ENCODE measurements at regions not wholly inside any gene's neighbourhood (a gene's known extent, or its start where the extent isn't known, plus 50 kb on each side); places are given as distances from the start of the nearest gene placed in this dataset.
"Not testable (repeated sequence)": the region's sequence is repeated elsewhere in the genome, so short reads cannot be mapped to it uniquely, and the experiment has no call there.

- TF ChIP-seq CTCF (IDR thresholded peaks at IDR 0.05) = no peak
- intact Hi-C loops (cut with DNase I) = no loop called here
Measured at GRCh38 chr12:69171881-69172280, 67.5 kb upstream of the CPSF6 start.

GRCh38 chr12:69172491-69172890 is 66.9 kb upstream of the CPSF6 start:
- no peak for TF ChIP-seq CTCF (IDR thresholded peaks at IDR 0.05)
- H3K4me1 ChIP-seq = no peaks in the 10 kb centered on the region
- H3K9ac ChIP-seq (ENCODE audit: low read depth in 2 of 2, low read length in 2 of 2) = no peak overlapping the region
- no peaks in the 10 kb centered on the region for H3K27me3 ChIP-seq
- H3K27ac ChIP-seq = no peak overlapping the region
- no peak overlapping the region for H3K4me3 ChIP-seq
- no peak for DNase-seq
- intact Hi-C loops (cut with DNase I) = no loop called here
- H3K9me3 ChIP-seq = no peaks in the 10 kb centered on the region
- H3K36me3 ChIP-seq = no peaks in the 10 kb centered on the region

More at GRCh38 chr12:69171881-69172280, 67.5 kb upstream of the CPSF6 start:
- no peaks in the 10 kb centered on the region for H3K9me3 ChIP-seq
- no peak overlapping the region for H3K27ac ChIP-seq
- no peak overlapping the region for H3K9ac ChIP-seq (ENCODE audit: low read depth in 2 of 2, low read length in 2 of 2)
- H3K4me3 ChIP-seq = no peak overlapping the region
- H3K4me1 ChIP-seq = no peaks in the 10 kb centered on the region
- no peaks in the 10 kb centered on the region for H3K36me3 ChIP-seq
- no peak for DNase-seq
- no peaks in the 10 kb centered on the region for H3K27me3 ChIP-seq

- no peak for TF ChIP-seq CTCF (IDR thresholded peaks at IDR 0.05)
- DNase-seq = no peak
- H3K36me3 ChIP-seq = no peaks in the 10 kb centered on the region
- no peak overlapping the region for H3K27ac ChIP-seq
- no peaks in the 10 kb centered on the region for H3K9me3 ChIP-seq
- intact Hi-C loops (cut with DNase I) = no loop called here
- H3K9ac ChIP-seq (ENCODE audit: low read depth in 2 of 2, low read length in 2 of 2) = no peak overlapping the region
- no peaks in the 10 kb centered on the region for H3K4me1 ChIP-seq
- no peaks in the 10 kb centered on the region for H3K27me3 ChIP-seq
- H3K4me3 ChIP-seq = no peak overlapping the region
Measured at GRCh38 chr12:69173368-69173767, 66.0 kb upstream of the CPSF6 start.

GRCh38 chr12:69179786-69180185 is 59.6 kb upstream of the CPSF6 start:
- H3K9ac ChIP-seq (ENCODE audit: low read depth in 2 of 2, low read length in 2 of 2) = no peak overlapping the region
- no peak for TF ChIP-seq CTCF (IDR thresholded peaks at IDR 0.05)
- no peaks in the 10 kb centered on the region for H3K36me3 ChIP-seq
- no peaks in the 10 kb centered on the region for H3K4me1 ChIP-seq
- H3K9me3 ChIP-seq = no peaks in the 10 kb centered on the region
- H3K27ac ChIP-seq = no peak overlapping the region
- no peak overlapping the region for H3K4me3 ChIP-seq
- no peaks in the 10 kb centered on the region for H3K27me3 ChIP-seq
- no peak for DNase-seq
- intact Hi-C loops (cut with DNase I) = no loop called here

- H3K4me3 ChIP-seq; H3K9ac ChIP-seq (ENCODE audit: low read depth in 2 of 2, low read length in 2 of 2); H3K4me1 ChIP-seq; H3K9me3 ChIP-seq; DNase-seq; intact Hi-C loops (cut with DNase I); H3K27ac ChIP-seq; H3K36me3 ChIP-seq; H3K27me3 ChIP-seq: not testable (repeated sequence)
Measured at GRCh38 chr12:69187572-69187971, 51.8 kb upstream of the CPSF6 start.

- TF ChIP-seq CTCF (IDR thresholded peaks at IDR 0.05) = no peak
- no peaks in the 10 kb centered on the region for H3K36me3 ChIP-seq
- intact Hi-C loops (cut with DNase I) = no loop called here
- H3K4me3 ChIP-seq = no peak overlapping the region
- H3K9ac ChIP-seq (ENCODE audit: low read depth in 2 of 2, low read length in 2 of 2) = no peak overlapping the region
- no peaks in the 10 kb centered on the region for H3K4me1 ChIP-seq
- H3K27me3 ChIP-seq = no peaks in the 10 kb centered on the region
- no peak overlapping the region for H3K27ac ChIP-seq
- no peaks in the 10 kb centered on the region for H3K9me3 ChIP-seq
- no peak for DNase-seq
Measured at GRCh38 chr12:69189378-69189978, 49.9 kb upstream of the CPSF6 start.
